Chondrocyte (in vitro differentiated cells): ENCODE measurements at regions not wholly inside any gene's neighbourhood (a gene's known extent, or its start where the extent isn't known, plus 50 kb on each side); places are given as distances from the start of the nearest gene placed in this dataset.

Experiments used
- DNase-seq: peaks from one replicate; pipeline ENCODE4 v3.0.0; 2021; ENCODE audit warnings: mixed read lengths, low spot score
- H3K27ac Mint-ChIP-seq: one replicate; pipeline ENCODE4 v1.8.0; 2021; ENCODE audit warnings: mild to moderate bottlenecking, moderate library complexity, mixed read lengths; ENCODE audit not compliant: unreplicated experiment
- H3K27me3 Mint-ChIP-seq: 2 replicates; pipeline ENCODE4 v1.8.0; 2021; ENCODE audit warnings: low read depth, mixed read lengths
- H3K36me3 Mint-ChIP-seq: 2 replicates; pipeline ENCODE4 v1.8.0; 2021; ENCODE audit warnings: low read depth, mixed read lengths
- H3K4me1 Mint-ChIP-seq: 2 replicates; pipeline ENCODE4 v1.8.0; 2021; ENCODE audit warnings: low read depth, mild to moderate bottlenecking, mixed read lengths
- H3K4me3 Mint-ChIP-seq: one replicate; pipeline ENCODE4 v1.8.0; 2021; ENCODE audit warnings: mild to moderate bottlenecking, moderate library complexity, mixed read lengths; ENCODE audit not compliant: unreplicated experiment
- H3K9me3 Mint-ChIP-seq: 2 replicates; pipeline ENCODE4 v1.8.0; 2021; ENCODE audit warnings: low read depth, mixed read lengths
- TF ChIP-seq, protein P1 (sequence below): fragments of 200-600 bp; sonication (generic); IDR thresholded peaks from 2 replicates; pipeline ENCODE4 v1.5.0; 2021; ENCODE audit warnings: antibody characterized with exemption, mild to moderate bottlenecking, moderate library complexity

DNA sequence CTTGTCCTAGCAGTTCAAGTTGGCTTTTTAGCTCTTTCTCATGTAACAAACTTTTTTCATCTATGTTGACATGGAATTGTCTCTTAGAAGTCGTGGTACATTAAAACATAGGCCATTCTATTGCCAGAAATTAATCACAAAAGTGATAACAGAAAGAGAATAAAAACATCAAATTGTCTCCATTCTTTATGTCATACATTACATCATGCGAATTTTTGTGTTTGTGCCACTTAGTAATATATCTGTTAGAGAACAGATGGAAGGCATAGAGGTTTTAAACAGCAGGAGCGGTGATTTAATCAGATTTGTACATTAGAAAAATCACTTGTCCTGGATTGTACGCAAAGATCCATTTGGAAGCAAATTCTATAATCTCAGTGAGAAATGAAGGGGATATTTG, 136.5 kb upstream of the CDH20 start:
- Mint-ChIP-seq H3K36me3 (no peaks in the 10 kb centered on the region), H3K9me3 (peaks cover 4% of the 10 kb centered on the region), H3K4me1 (peaks cover 6% of the 10 kb centered on the region), H3K27ac (no peak overlapping the region), H3K4me3 (no peak overlapping the region), H3K27me3 (peaks cover 9% of the 10 kb centered on the region)
- TF ChIP-seq, protein P1, sequence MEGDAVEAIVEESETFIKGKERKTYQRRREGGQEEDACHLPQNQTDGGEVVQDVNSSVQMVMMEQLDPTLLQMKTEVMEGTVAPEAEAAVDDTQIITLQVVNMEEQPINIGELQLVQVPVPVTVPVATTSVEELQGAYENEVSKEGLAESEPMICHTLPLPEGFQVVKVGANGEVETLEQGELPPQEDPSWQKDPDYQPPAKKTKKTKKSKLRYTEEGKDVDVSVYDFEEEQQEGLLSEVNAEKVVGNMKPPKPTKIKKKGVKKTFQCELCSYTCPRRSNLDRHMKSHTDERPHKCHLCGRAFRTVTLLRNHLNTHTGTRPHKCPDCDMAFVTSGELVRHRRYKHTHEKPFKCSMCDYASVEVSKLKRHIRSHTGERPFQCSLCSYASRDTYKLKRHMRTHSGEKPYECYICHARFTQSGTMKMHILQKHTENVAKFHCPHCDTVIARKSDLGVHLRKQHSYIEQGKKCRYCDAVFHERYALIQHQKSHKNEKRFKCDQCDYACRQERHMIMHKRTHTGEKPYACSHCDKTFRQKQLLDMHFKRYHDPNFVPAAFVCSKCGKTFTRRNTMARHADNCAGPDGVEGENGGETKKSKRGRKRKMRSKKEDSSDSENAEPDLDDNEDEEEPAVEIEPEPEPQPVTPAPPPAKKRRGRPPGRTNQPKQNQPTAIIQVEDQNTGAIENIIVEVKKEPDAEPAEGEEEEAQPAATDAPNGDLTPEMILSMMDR, result no peak
- DNase-seq, result no peak

DNA sequence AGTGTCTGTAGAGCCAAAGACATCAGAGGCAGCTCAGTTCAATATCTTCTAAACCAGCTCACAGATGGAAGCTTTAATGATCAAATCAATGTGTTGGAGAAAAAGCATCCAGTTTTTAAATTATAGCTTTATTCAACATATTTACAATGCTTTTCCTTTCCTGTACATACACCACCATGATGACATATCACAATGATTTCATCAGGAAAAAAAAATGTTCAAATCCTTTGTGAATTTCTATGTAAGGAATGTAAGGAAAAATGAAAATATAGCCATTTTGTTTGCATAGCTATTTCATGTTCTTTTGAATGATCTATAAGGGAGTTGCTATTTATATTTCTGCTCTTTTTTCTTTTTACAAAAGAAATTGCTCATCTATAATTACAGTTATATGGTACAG, 134.7 kb upstream of the CDH20 start:
- Mint-ChIP-seq H3K36me3 (no peaks in the 10 kb centered on the region), H3K4me1 (peaks cover 6% of the 10 kb centered on the region), H3K9me3 (peaks cover 3% of the 10 kb centered on the region), H3K27me3 (peaks cover 11% of the 10 kb centered on the region), H3K27ac (no peak overlapping the region), H3K4me3 (no peak overlapping the region)
- DNase-seq, result no peak
- TF ChIP-seq, protein P1, result no peak

DNA sequence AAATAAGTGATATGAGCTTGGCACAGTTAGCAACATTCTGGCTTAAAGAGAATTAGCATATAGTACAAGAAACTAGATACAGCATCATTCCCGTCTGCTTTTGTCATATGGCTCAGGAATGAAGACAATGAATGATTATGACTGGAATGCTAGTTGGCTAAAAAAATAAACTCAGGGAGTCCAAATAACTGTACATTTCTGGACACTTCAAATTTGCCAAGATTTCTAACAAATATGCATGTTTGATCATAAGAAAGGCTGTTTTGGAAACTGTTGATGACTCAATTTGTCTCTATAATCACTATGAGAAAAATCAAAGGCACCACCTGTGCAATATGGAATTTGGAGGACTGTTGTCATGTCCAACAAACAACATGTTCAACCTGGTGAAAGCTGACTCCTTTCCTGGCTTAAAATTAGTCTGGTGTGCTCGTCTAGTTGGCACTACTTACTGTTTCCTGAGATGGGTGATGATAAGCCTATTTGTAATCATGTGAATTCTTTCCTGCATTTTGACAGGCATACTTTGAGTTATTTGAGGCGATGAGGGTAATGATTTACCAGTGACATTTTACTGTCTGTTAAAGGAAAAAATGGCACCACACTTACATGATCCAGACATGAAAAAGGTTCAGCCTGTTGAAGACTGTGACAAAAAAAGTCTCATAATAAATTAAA, 133.9 kb upstream of the CDH20 start:
- no peak for DNase-seq
- Mint-ChIP-seq H3K36me3 (no peaks in the 10 kb centered on the region), H3K27ac (no peak overlapping the region), H3K4me3 (no peak overlapping the region), H3K9me3 (no peaks in the 10 kb centered on the region), H3K4me1 (peaks cover 6% of the 10 kb centered on the region), H3K27me3 (peaks cover 10% of the 10 kb centered on the region)
- TF ChIP-seq, protein P1, result no peak

DNA sequence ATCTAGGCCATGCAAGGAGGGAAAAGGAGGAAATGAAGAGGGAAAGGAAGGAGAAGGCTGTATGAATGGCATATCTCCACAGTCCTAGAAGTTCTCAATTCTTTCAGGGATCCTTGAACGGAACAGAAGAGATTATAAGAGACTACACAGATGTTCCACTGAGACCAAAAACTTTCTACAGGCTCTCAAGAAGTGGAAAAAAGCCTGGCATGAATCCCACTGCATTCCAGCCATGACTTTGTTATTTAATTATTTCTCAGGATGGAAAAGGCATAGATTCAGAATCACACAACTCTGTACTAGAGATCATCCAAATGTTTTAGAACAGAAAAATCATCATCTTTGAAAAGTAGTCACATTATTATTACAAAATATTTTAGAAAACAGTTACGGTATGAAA, 131.7 kb upstream of the CDH20 start:
- TF ChIP-seq, protein P1, result no peak
- Mint-ChIP-seq H3K27ac (no peak overlapping the region), H3K27me3 (peaks cover 9% of the 10 kb centered on the region), H3K4me1 (peaks cover 6% of the 10 kb centered on the region), H3K36me3 (no peaks in the 10 kb centered on the region), H3K4me3 (no peak overlapping the region), H3K9me3 (no peaks in the 10 kb centered on the region)
- DNase-seq, result no peak

- H3K36me3 Mint-ChIP-seq, result no peaks in the 10 kb centered on the region
- TF ChIP-seq, protein P1, result no peak
- no peak for DNase-seq
- no peaks in the 10 kb centered on the region for H3K9me3 Mint-ChIP-seq
- H3K27me3 Mint-ChIP-seq, result peaks cover 4% of the 10 kb centered on the region
- peaks cover 6% of the 10 kb centered on the region for H3K4me1 Mint-ChIP-seq
- H3K27ac Mint-ChIP-seq, result no peak overlapping the region
- no peak overlapping the region for H3K4me3 Mint-ChIP-seq
These were observed 130.1 kb upstream of the CDH20 start for GRCh38 chr18:61203151-61203550.
